ENCODE measurements at regions not wholly inside any gene's neighbourhood (a gene's known extent, or its start where the extent isn't known, plus 50 kb on each side); places are given as distances from the start of the nearest gene placed in this dataset.

DNA sequence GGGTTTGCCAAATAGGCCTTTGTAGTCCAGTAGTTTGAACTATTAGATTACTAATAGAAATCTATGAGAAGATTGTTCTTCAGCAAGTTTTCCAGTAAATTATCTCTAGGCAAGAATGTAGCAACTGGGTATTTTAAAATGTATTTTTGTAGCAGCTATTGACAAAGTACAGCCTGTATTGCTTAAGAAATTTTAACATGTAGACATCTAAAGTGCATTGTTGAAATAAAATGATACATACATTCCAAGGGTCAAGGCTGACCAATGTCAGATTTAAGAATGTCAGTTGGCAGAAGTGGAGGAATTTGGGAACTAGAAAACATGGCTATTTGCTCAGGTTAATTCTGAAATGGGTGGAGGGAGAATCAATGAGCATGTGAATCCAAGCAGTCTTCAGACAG, 57.5 kb upstream of the ZSWIM6 start:
- no peak overlapping the region for H3K4me3 ChIP-seq (ENCODE audit: low read depth, low read length)
- DNase-seq: no peak
- H3K36me3 ChIP-seq: no peaks in the 10 kb centered on the region
- peaks cover under 1% of the 10 kb centered on the region; the same call in 1 of the 2 replicates for H3K4me1 ChIP-seq
- no peaks in the 10 kb centered on the region for H3K27me3 ChIP-seq
- TF ChIP-seq, protein P1, sequence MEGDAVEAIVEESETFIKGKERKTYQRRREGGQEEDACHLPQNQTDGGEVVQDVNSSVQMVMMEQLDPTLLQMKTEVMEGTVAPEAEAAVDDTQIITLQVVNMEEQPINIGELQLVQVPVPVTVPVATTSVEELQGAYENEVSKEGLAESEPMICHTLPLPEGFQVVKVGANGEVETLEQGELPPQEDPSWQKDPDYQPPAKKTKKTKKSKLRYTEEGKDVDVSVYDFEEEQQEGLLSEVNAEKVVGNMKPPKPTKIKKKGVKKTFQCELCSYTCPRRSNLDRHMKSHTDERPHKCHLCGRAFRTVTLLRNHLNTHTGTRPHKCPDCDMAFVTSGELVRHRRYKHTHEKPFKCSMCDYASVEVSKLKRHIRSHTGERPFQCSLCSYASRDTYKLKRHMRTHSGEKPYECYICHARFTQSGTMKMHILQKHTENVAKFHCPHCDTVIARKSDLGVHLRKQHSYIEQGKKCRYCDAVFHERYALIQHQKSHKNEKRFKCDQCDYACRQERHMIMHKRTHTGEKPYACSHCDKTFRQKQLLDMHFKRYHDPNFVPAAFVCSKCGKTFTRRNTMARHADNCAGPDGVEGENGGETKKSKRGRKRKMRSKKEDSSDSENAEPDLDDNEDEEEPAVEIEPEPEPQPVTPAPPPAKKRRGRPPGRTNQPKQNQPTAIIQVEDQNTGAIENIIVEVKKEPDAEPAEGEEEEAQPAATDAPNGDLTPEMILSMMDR (IDR thresholded peaks at IDR 0.05; ENCODE audit: low read depth, low read length): no peak
- no peaks in the 10 kb centered on the region for H3K9me3 ChIP-seq

DNA sequence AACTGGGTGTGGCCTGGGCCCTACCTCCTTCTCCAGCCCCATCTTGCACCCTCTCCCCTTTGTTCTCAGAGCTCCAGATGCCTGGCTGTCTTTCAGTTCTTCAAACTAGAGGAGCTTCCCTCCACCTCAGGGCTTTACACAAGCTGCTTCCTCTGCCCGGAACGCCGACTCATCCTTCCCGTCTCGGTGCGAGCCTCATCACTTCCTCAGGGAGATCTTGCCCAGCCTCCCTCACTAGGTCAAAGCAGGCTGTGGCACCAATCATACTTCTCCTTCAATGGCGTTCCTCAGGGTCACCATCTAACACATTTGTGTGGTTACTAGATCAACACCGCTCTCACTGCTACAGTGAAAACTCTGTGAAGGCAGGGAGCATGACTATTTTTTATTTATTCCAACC, 56.2 kb upstream of the ZSWIM6 start:
- no peak overlapping the region for H3K4me3 ChIP-seq (ENCODE audit: low read depth, low read length)
- no peak for DNase-seq
- H3K27me3 ChIP-seq: no peaks in the 10 kb centered on the region
- TF ChIP-seq, protein P1 (IDR thresholded peaks at IDR 0.05; ENCODE audit: low read depth, low read length): no peak
- H3K36me3 ChIP-seq: no peaks in the 10 kb centered on the region
- H3K9me3 ChIP-seq: no peaks in the 10 kb centered on the region
- peaks cover 9% of the 10 kb centered on the region for H3K4me1 ChIP-seq

- no peaks in the 10 kb centered on the region for H3K9me3 ChIP-seq
- peaks cover 13% of the 10 kb centered on the region for H3K4me1 ChIP-seq
- no peaks in the 10 kb centered on the region for H3K36me3 ChIP-seq
- no peak for DNase-seq
- TF ChIP-seq, protein P1 (IDR thresholded peaks at IDR 0.05; ENCODE audit: low read depth, low read length): 0 out of 2 replicates have a peak, but pooled peaks have one; percentile 5
- no peaks in the 10 kb centered on the region for H3K27me3 ChIP-seq
- no peak overlapping the region for H3K4me3 ChIP-seq (ENCODE audit: low read depth, low read length)
Observed at GRCh38 chr5:61277190-61277589, 54.9 kb upstream of the ZSWIM6 start.

DNA sequence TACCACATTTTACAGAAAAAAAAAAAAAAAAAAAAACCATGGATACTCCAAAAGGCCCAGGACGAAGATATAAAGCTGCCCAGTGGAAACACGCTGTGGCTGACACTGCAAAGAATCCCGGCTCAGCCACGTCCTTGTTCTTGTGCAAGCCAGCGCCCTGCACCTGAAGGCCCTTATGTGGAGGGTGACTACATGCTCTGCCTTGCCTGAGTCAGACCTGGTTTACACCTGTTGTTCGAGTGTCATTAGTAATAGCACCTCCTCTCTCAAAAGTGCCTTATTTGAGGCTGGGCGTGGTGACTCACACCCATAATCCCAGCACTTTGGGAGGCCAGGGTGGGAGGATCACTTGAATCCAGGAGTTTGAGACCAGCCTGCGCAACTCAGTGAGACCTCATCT, 54.3 kb upstream of the ZSWIM6 start:
- H3K27me3 ChIP-seq: no peaks in the 10 kb centered on the region
- no peaks in the 10 kb centered on the region for H3K36me3 ChIP-seq
- H3K4me1 ChIP-seq: peaks cover 13% of the 10 kb centered on the region
- no peak overlapping the region for H3K4me3 ChIP-seq (ENCODE audit: low read depth, low read length)
- DNase-seq: no peak
- TF ChIP-seq, protein P1 (IDR thresholded peaks at IDR 0.05; ENCODE audit: low read depth, low read length): no peak
- no peaks in the 10 kb centered on the region for H3K9me3 ChIP-seq

- Histone ChIP-seq H3K4me1 (peaks cover 13% of the 10 kb centered on the region), H3K27me3 (no peaks in the 10 kb centered on the region), H3K4me3 (ENCODE audit: low read depth, low read length) (no peak overlapping the region), H3K36me3 (no peaks in the 10 kb centered on the region), H3K9me3 (no peaks in the 10 kb centered on the region)
- DNase-seq: no peak
- TF ChIP-seq, protein P1 (IDR thresholded peaks at IDR 0.05; ENCODE audit: low read depth, low read length): no peak
Observed at GRCh38 chr5:61279725-61280124, 52.3 kb upstream of the ZSWIM6 start.

DNA sequence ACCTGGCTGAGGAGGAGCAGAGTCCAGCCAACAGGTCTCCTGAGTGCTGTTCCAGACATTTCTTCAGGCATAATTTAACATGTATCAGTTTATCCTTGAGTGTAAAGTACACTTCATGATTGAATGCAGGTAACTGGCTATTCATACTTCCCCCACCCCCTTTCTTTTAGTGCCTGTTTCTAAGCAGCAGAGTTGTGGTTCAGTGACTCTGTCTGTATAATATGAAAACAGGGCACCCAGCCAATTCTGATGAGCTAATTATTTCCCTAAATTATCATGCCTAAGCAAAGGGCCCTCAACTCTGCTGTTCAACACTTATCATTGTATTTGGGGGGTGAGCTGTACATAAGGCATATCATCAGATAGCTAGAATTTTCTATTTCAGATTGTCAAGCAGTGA, 51.9 kb upstream of the ZSWIM6 start:
- H3K9me3 ChIP-seq: no peaks in the 10 kb centered on the region
- no peaks in the 10 kb centered on the region for H3K36me3 ChIP-seq
- no peaks in the 10 kb centered on the region for H3K27me3 ChIP-seq
- H3K4me3 ChIP-seq (ENCODE audit: low read depth, low read length): no peak overlapping the region
- H3K4me1 ChIP-seq: peaks cover 13% of the 10 kb centered on the region
- TF ChIP-seq, protein P1 (IDR thresholded peaks at IDR 0.05; ENCODE audit: low read depth, low read length): no peak
- DNase-seq: peak; percentile 59

Measured in BE2C (cell line).